SH-SY5Y (cell line): ENCODE measurements at regions not wholly inside any gene's neighbourhood (a gene's known extent, or its start where the extent isn't known, plus 50 kb on each side); places are given as distances from the start of the nearest gene placed in this dataset.

Source experiments
- GATA2 ChIP-seq: IDR thresholded peaks from 2 replicates; pipeline ENCODE4 v1.6.1; 2011; ENCODE audit warnings: mild to moderate bottlenecking, low read depth, low read length
- GATA3 ChIP-seq: IDR thresholded peaks from 2 replicates; pipeline ENCODE4 v1.6.1; 2011; ENCODE audit warnings: low read depth, mild to moderate bottlenecking, low read length, moderate library complexity

- TF ChIP-seq GATA3 (no peak), GATA2 (no peak)
Observed at GRCh38 chr11:37774441-37774840, 1176.4 kb upstream of the RAG2 start.
